Aorta (tissue), 5 donors: ENCODE measurements at regions not wholly inside any gene's neighbourhood (a gene's known extent, or its start where the extent isn't known, plus 50 kb on each side); places are given as distances from the start of the nearest gene placed in this dataset.

Experiments used
- ATAC-seq: fragments of 200-7000 bp; cut with Tn5 transposase; one replicate; pipeline ENCODE4 v1.9.1; 2022; ENCODE audit warnings: moderate library complexity; ENCODE audit not compliant: low FRiP score
- DNase-seq, 2 donors: peaks; one replicate each; pipeline ENCODE4 v3.0.0-alpha.2; 2020
- H3K27ac ChIP-seq, 2 donors: one replicate each; pipeline ENCODE4 v1.5.1; 2013; ENCODE audit warnings: low read length in 2 of 2, mild to moderate bottlenecking in 2 of 2, moderate library complexity in 2 of 2, control low read depth in 1 of 2, inconsistent platforms in 1 of 2, low read depth in 1 of 2
- H3K27me3 ChIP-seq, 2 donors: one replicate each; pipeline ENCODE4 v1.6.1; 2013; ENCODE audit warnings: control low read depth in 1 of 2, low read length in 1 of 2, mild to moderate bottlenecking in 1 of 2, moderate library complexity in 1 of 2; ENCODE audit not compliant: insufficient read depth in 2 of 2, control insufficient read depth in 1 of 2
- H3K36me3 ChIP-seq, 2 donors: one replicate each; pipeline ENCODE4 v1.6.1; 2013; ENCODE audit warnings: control low read depth in 1 of 2, low read length in 1 of 2, mild to moderate bottlenecking in 1 of 2; ENCODE audit not compliant: insufficient read depth in 2 of 2, control insufficient read depth in 1 of 2
- H3K4me1 ChIP-seq, 2 donors: one replicate each; pipeline ENCODE4 v1.6.1; 2013; ENCODE audit warnings: low read length in 2 of 2, control low read depth in 1 of 2, mild to moderate bottlenecking in 1 of 2, moderate library complexity in 1 of 2; ENCODE audit not compliant: insufficient read depth in 2 of 2, control insufficient read depth in 1 of 2
- H3K4me3 ChIP-seq, 2 donors: one replicate each; pipeline ENCODE4 v1.5.1; 2013; ENCODE audit warnings: low read length in 2 of 2, control low read depth in 1 of 2, mild to moderate bottlenecking in 1 of 2
- H3K9me3 ChIP-seq: one replicate; pipeline ENCODE4 v1.6.1; 2013; ENCODE audit warnings: mild to moderate bottlenecking, low read length; ENCODE audit not compliant: control insufficient read depth
- WGBS, 2 donors: extraction: QIAGEN DNeasy Blood & Tissue Kit; methylation state at CpG; one replicate each; pipeline ENCODE4 v1.1.7; 2013; 5-methylcytosine and 5-hydroxymethylcytosine counted together
- intact Hi-C, 2 donors: fragments of 100-400 bp; cut with DNase I; formaldehyde crosslinking; loops; one replicate each; pipeline versions ENCODE4 v1.14.2 to v1.15.0; 2022
- donor health status: healthy with polysubstance abuse.
- donor health status: Bipolar disorder and iron deficiency.
- donor health status: DM: no; HTN: no; CAD: no.
- donor health status: DM: no; HTN: no; CAD: no.
- donor health status: DM: yes; HTN: yes; CAD: no.

GRCh38 chr17:73706428-73706827 lies 62.2 kb upstream of the SDK2 start:
- ATAC-seq (no peak), DNase-seq (no peak)
- H3K4me1 ChIP-seq: no peaks in the 10 kb centered on the region
- no peak overlapping the region for H3K4me3 ChIP-seq
- intact Hi-C loops: loop anchor here in 1 of 2 donors (10.0 kb wide), 1 partner anchor 102 kb away; no protein-coding TSS in a partner anchor
- no peaks in the 10 kb centered on the region for H3K27me3 ChIP-seq
- H3K9me3 ChIP-seq: no peaks in the 10 kb centered on the region
- 62 to 65% methylated on average over 12 of the region's 12 CpGs for WGBS, 2 donors
- H3K36me3 ChIP-seq: no peaks in the 10 kb centered on the region
- no peak overlapping the region for H3K27ac ChIP-seq

GRCh38 chr17:73706858-73707257 lies 62.6 kb upstream of the SDK2 start:
- 70 to 75% methylated on average over 9 of the region's 9 CpGs for WGBS, 2 donors
- ATAC-seq (no peak), DNase-seq (peak in 1 of 2 donors; percentile 26)
- intact Hi-C loops: loop anchor here in 1 of 2 donors (10.0 kb wide), 1 partner anchor 102 kb away; no protein-coding TSS in a partner anchor
- H3K27ac ChIP-seq: no peak overlapping the region
- no peaks in the 10 kb centered on the region for H3K4me1 ChIP-seq
- H3K36me3 ChIP-seq: no peaks in the 10 kb centered on the region
- H3K9me3 ChIP-seq: no peaks in the 10 kb centered on the region
- no peak overlapping the region for H3K4me3 ChIP-seq
- no peaks in the 10 kb centered on the region for H3K27me3 ChIP-seq

GRCh38 chr17:73707358-73707757 lies 63.1 kb upstream of the SDK2 start:
- DNase-seq (no peak), ATAC-seq (no peak)
- H3K27ac ChIP-seq: no peak overlapping the region
- H3K27me3 ChIP-seq: no peaks in the 10 kb centered on the region
- WGBS, 2 donors: 91 to 92% methylated on average over 4 of the region's 4 CpGs
- no peaks in the 10 kb centered on the region for H3K9me3 ChIP-seq
- intact Hi-C loops: loop anchor here in 1 of 2 donors (10.0 kb wide), 1 partner anchor 103 kb away; no protein-coding TSS in a partner anchor
- no peaks in the 10 kb centered on the region for H3K36me3 ChIP-seq
- no peak overlapping the region for H3K4me3 ChIP-seq
- H3K4me1 ChIP-seq: no peaks in the 10 kb centered on the region

GRCh38 chr17:73710095-73710592 lies 65.9 kb upstream of the SDK2 start:
- no peaks in the 10 kb centered on the region for H3K27me3 ChIP-seq
- no peak overlapping the region for H3K27ac ChIP-seq
- no peaks in the 10 kb centered on the region for H3K36me3 ChIP-seq
- no peaks in the 10 kb centered on the region for H3K9me3 ChIP-seq
- ATAC-seq (peak; percentile 69), DNase-seq (peak; percentile 62 to 81)
- intact Hi-C loops: loop anchor here in 1 of 2 donors (1.0 to 2.0 kb wide), 3 partner anchors 65 to 281 kb away; partner anchors contain the start of gene SDK2
- 9 to 10% methylated on average over 15 of the region's 15 CpGs for WGBS, 2 donors
- H3K4me3 ChIP-seq: no peak overlapping the region
- H3K4me1 ChIP-seq: no peaks in the 10 kb centered on the region

GRCh38 chr17:73711184-73711583 lies 66.9 kb upstream of the SDK2 start:
- H3K36me3 ChIP-seq: no peaks in the 10 kb centered on the region
- no peaks in the 10 kb centered on the region for H3K9me3 ChIP-seq
- H3K4me3 ChIP-seq: no peak overlapping the region
- intact Hi-C loops: loop anchor here in 1 of 2 donors (2.0 kb wide), 2 partner anchors 66 to 118 kb away; partner anchors contain the start of gene SDK2
- H3K27me3 ChIP-seq: no peaks in the 10 kb centered on the region
- WGBS, 2 donors: 83 to 88% methylated on average over 5 of the region's 5 CpGs
- no peak overlapping the region for H3K27ac ChIP-seq
- ATAC-seq: no peak
- no peaks in the 10 kb centered on the region for H3K4me1 ChIP-seq
- DNase-seq: no peak

- H3K27me3 ChIP-seq: no peaks in the 10 kb centered on the region
- ATAC-seq: no peak
- H3K36me3 ChIP-seq: no peaks in the 10 kb centered on the region
- no peaks in the 10 kb centered on the region for H3K9me3 ChIP-seq
- WGBS, 2 donors: 65 to 71% methylated on average over 8 of the region's 8 CpGs
- intact Hi-C loops: loop anchor here in 1 of 2 donors (2.0 kb wide), 2 partner anchors 67 to 119 kb away; partner anchors contain the start of gene SDK2
- DNase-seq: peak in 1 of 2 donors; percentile 55
- H3K27ac ChIP-seq: no peak overlapping the region
- H3K4me1 ChIP-seq: no peaks in the 10 kb centered on the region
- H3K4me3 ChIP-seq: no peak overlapping the region
Observed at GRCh38 chr17:73711916-73712315, 67.7 kb upstream of the SDK2 start.

GRCh38 chr17:73713136-73713535 lies 68.9 kb upstream of the SDK2 start:
- intact Hi-C loops: no loop called here
- Histone ChIP-seq H3K4me3 (no peak overlapping the region), H3K27me3 (no peaks in the 10 kb centered on the region), H3K27ac (no peak overlapping the region), H3K36me3 (no peaks in the 10 kb centered on the region), H3K4me1 (no peaks in the 10 kb centered on the region), H3K9me3 (no peaks in the 10 kb centered on the region)
- ATAC-seq: no peak
- DNase-seq: peak in 1 of 2 donors; percentile 59
- WGBS, 2 donors: 24 to 29% methylated on average over 9 of the region's 9 CpGs

- no peak overlapping the region for H3K4me3 ChIP-seq
- no peaks in the 10 kb centered on the region for H3K27me3 ChIP-seq
- no peak for DNase-seq
- 51 to 55% methylated on average over 10 of the region's 10 CpGs for WGBS, 2 donors
- intact Hi-C loops: no loop called here
- no peaks in the 10 kb centered on the region for H3K36me3 ChIP-seq
- H3K27ac ChIP-seq: no peak overlapping the region
- H3K9me3 ChIP-seq: no peaks in the 10 kb centered on the region
- no peak for ATAC-seq
- no peaks in the 10 kb centered on the region for H3K4me1 ChIP-seq
Observed at GRCh38 chr17:73715769-73716168, 71.5 kb upstream of the SDK2 start.

- no peaks in the 10 kb centered on the region for H3K9me3 ChIP-seq
- intact Hi-C loops: no loop called here
- H3K27ac ChIP-seq: no peak overlapping the region
- ATAC-seq: no peak
- 83% methylated on average over 5 of the region's 5 CpGs for WGBS, 2 donors
- H3K36me3 ChIP-seq: no peaks in the 10 kb centered on the region
- H3K4me1 ChIP-seq: no peaks in the 10 kb centered on the region
- no peaks in the 10 kb centered on the region for H3K27me3 ChIP-seq
- peak in 1 of 2 donors; percentile 10 for DNase-seq
- H3K4me3 ChIP-seq: no peak overlapping the region
Observed at GRCh38 chr17:73717690-73718089, 73.4 kb upstream of the SDK2 start.
